Activated T-cell treated with anti-CD3 and anti-CD28 coated beads, Interleukin-2, amount 50 U/mL, for 72 hours (primary cell): ENCODE measurements at regions not wholly inside any gene's neighbourhood (a gene's known extent, or its start where the extent isn't known, plus 50 kb on each side); places are given as distances from the start of the nearest gene placed in this dataset.

Experiments
- ATAC-seq, 2 donors: fragments of 150-1000 bp; cut with Tn5 transposase; replicated peaks in 1 of 2; 2 replicates each; pipeline ENCODE4 v1.10.0; 2021; ENCODE audit warnings: moderate library complexity in 2 of 2, mild to moderate bottlenecking in 1 of 2
- DNase-seq, 2 donors: peaks; one replicate each; pipeline ENCODE4 v3.0.0; 2021 to 2022; ENCODE audit warnings: mixed read lengths in 1 of 2
- H3K27ac Mint-ChIP-seq: one replicate; pipeline ENCODE4 v1.8.0; 2022; ENCODE audit warnings: mild to moderate bottlenecking, moderate library complexity, mixed read lengths
- H3K27me3 Mint-ChIP-seq: one replicate; pipeline ENCODE4 v1.8.0; 2022; ENCODE audit warnings: low read depth, mixed read lengths
- H3K36me3 Mint-ChIP-seq, 2 donors: one replicate each; pipeline ENCODE4 v1.8.0; 2022; ENCODE audit warnings: mixed read lengths in 2 of 2, mild to moderate bottlenecking in 1 of 2; ENCODE audit not compliant: insufficient read depth in 2 of 2
- H3K4me1 Mint-ChIP-seq: one replicate; pipeline ENCODE4 v1.8.0; 2022; ENCODE audit warnings: low read depth, mixed read lengths
- H3K4me3 Mint-ChIP-seq, 2 donors: one replicate each; pipeline ENCODE4 v1.8.0; 2022; ENCODE audit warnings: mild to moderate bottlenecking in 2 of 2, mixed read lengths in 2 of 2, moderate library complexity in 2 of 2
- H3K9me3 Mint-ChIP-seq, 2 donors: one replicate each; pipeline ENCODE4 v1.8.0; 2022; ENCODE audit warnings: mixed read lengths in 2 of 2

- ATAC-seq (no peak), DNase-seq (no peak)
- peaks cover 7% of the 10 kb centered on the region for H3K4me1 Mint-ChIP-seq
- no peak overlapping the region for H3K27ac Mint-ChIP-seq
- peaks cover 51% of the 10 kb centered on the region for H3K27me3 Mint-ChIP-seq
- no peaks in the 10 kb centered on the region for H3K9me3 Mint-ChIP-seq
- no peak overlapping the region for H3K4me3 Mint-ChIP-seq
- no peaks in the 10 kb centered on the region for H3K36me3 Mint-ChIP-seq
These were observed 51.7 kb upstream of the COL13A1 start for GRCh38 chr10:69750011-69750373.

GRCh38 chr10:69750725-69751124 is 51.0 kb upstream of the COL13A1 start:
- Mint-ChIP-seq H3K36me3 (no peaks in the 10 kb centered on the region), H3K27me3 (peaks cover 46% of the 10 kb centered on the region), H3K4me3 (no peak overlapping the region), H3K27ac (no peak overlapping the region), H3K9me3 (no peaks in the 10 kb centered on the region), H3K4me1 (peaks cover 2% of the 10 kb centered on the region)
- ATAC-seq = no peak
- DNase-seq = no peak

GRCh38 chr10:69751214-69751613 is 50.5 kb upstream of the COL13A1 start:
- H3K27me3 Mint-ChIP-seq = peaks cover 46% of the 10 kb centered on the region
- no peaks in the 10 kb centered on the region for H3K9me3 Mint-ChIP-seq
- ATAC-seq = no peak
- no peak for DNase-seq
- no peak overlapping the region for H3K4me3 Mint-ChIP-seq
- no peaks in the 10 kb centered on the region for H3K4me1 Mint-ChIP-seq
- H3K27ac Mint-ChIP-seq = no peak overlapping the region
- no peaks in the 10 kb centered on the region for H3K36me3 Mint-ChIP-seq
